H1 (cell line): ENCODE measurements at regions not wholly inside any gene's neighbourhood (a gene's known extent, or its start where the extent isn't known, plus 50 kb on each side); places are given as distances from the start of the nearest gene placed in this dataset.

Experiments used
- CTCF ChIA-PET: fragments of 300-600 bp; sonication (Branson Sonifier 250); formaldehyde crosslinking; loops from one replicate; lab custom pipeline; 2021; ENCODE audit not compliant: partially characterized antibody; lab: Charles Lee
- POLR2A ChIA-PET: fragments of 300-600 bp; sonication (Branson Sonifier 250); formaldehyde crosslinking; loops from one replicate; lab custom pipeline; 2021; ENCODE audit warnings: inconsistent platforms; ENCODE audit not compliant: partially characterized antibody; lab: Charles Lee
- DNase-seq, 2 experiments: peaks; one replicate each; pipeline versions ENCODE4 v3.0.0 to v3.0.0-alpha.2; 2010 to 2022; ENCODE audit warnings: low spot score in 2 of 2, low read depth in 1 of 2, mixed read lengths in 1 of 2
- FAIRE-seq: peaks from 2 replicates; lab custom pipeline; 2011; peaks lifted over from hg19 to GRCh38; lab: Jason Lieb, UNC
- H2AFZ ChIP-seq: 2 replicates; pipeline ENCODE4 v1.8.1; 2012; ENCODE audit warnings: low read length, inconsistent platforms
- H2AK5ac ChIP-seq: 2 replicates; pipeline ENCODE4 v1.6.1; 2013; ENCODE audit warnings: low read depth, low read length
- H2BK120ac ChIP-seq: replicated peaks from 2 replicates; pipeline ENCODE3; 2013; ENCODE audit warnings: low read depth, low read length, inconsistent platforms
- H2BK12ac ChIP-seq: 2 replicates; pipeline ENCODE4 v1.6.1; 2013; ENCODE audit warnings: low read depth, low read length
- H2BK15ac ChIP-seq: 2 replicates; pipeline ENCODE4 v1.6.1; 2013; ENCODE audit warnings: low read length
- H2BK20ac ChIP-seq: 2 replicates; pipeline ENCODE4 v1.6.1; 2013; ENCODE audit warnings: low read length
- H2BK5ac ChIP-seq: 2 replicates; pipeline ENCODE4 v1.6.1; 2013; ENCODE audit warnings: low read depth, low read length
- H3K14ac ChIP-seq: 2 replicates; pipeline ENCODE4 v1.6.1; 2013; ENCODE audit warnings: inconsistent platforms; ENCODE audit not compliant: insufficient read length
- H3K18ac ChIP-seq: 2 replicates; pipeline ENCODE4 v1.6.1; 2013; ENCODE audit warnings: low read length; ENCODE audit errors: extremely low read depth
- H3K23ac ChIP-seq: 2 replicates; pipeline ENCODE4 v1.6.1; 2013; ENCODE audit warnings: inconsistent platforms; ENCODE audit not compliant: insufficient read length
- H3K23me2 ChIP-seq: 2 replicates; pipeline ENCODE4 v1.6.1; 2013; ENCODE audit warnings: low read depth, low read length
- H3K27ac ChIP-seq: 2 replicates; pipeline ENCODE4 v1.6.1; 2011; ENCODE audit warnings: low read depth, low read length, inconsistent platforms
- H3K27me3 ChIP-seq, 4 experiments: replicated peaks in 1 of 4; 1 replicate in 1 of 4; 2 replicates in 3 of 4; pipeline versions ENCODE4 v1.6.1 to v1.8.1; 2011 to 2013; ENCODE audit warnings: low read length in 3 of 4, mild to moderate bottlenecking in 3 of 4, inconsistent platforms in 2 of 4, mixed read lengths in 2 of 4, moderate library complexity in 1 of 4; ENCODE audit not compliant: control insufficient read depth in 3 of 4, insufficient read depth in 3 of 4; ENCODE audit errors: extremely low read depth in 1 of 4
- H3K36me3 ChIP-seq, 4 experiments: 2 replicates each; pipeline versions ENCODE4 v1.6.1 to v1.8.1; 2011 to 2013; ENCODE audit warnings: mild to moderate bottlenecking in 4 of 4, low read length in 3 of 4, moderate library complexity in 2 of 4, control low read depth in 1 of 4, inconsistent platforms in 1 of 4; ENCODE audit not compliant: insufficient read depth in 4 of 4, control insufficient read depth in 2 of 4
- H3K4ac ChIP-seq: replicated peaks from 2 replicates; pipeline ENCODE3; 2013; ENCODE audit warnings: low read length, low read depth, mixed read lengths, inconsistent platforms; ENCODE audit not compliant: insufficient read length
- H3K4me1 ChIP-seq, 4 experiments: replicated peaks in 1 of 4; 1 replicate in 1 of 4; 2 replicates in 3 of 4; pipeline versions ENCODE4 v1.6.1 to v1.8.1; 2011 to 2013; ENCODE audit warnings: low read length in 3 of 4, inconsistent platforms in 2 of 4, mixed read lengths in 1 of 4; ENCODE audit not compliant: insufficient read depth in 4 of 4, control insufficient read depth in 3 of 4
- H3K4me2 ChIP-seq, 2 experiments: 2 replicates each; pipeline versions ENCODE4 v1.6.1 to v1.8.1; 2011 to 2013; ENCODE audit warnings: low read depth in 2 of 2, low read length in 2 of 2, control low read depth in 1 of 2, inconsistent platforms in 1 of 2, mild to moderate bottlenecking in 1 of 2; ENCODE audit not compliant: insufficient read depth in 1 of 2
- H3K4me3 ChIP-seq, 4 experiments: fragments of 200-600, 300-600 bp in 1 of 4; sonication (generic), shearing (Covaris generic), sonication (Bioruptor Twin) in 1 of 4; 2 replicates each; pipeline versions ENCODE4 v1.5.1 to v1.8.1; 2011 to 2016; ENCODE audit warnings: low read length in 4 of 4, low read depth in 3 of 4, control low read depth in 2 of 4, inconsistent platforms in 2 of 4, mild to moderate bottlenecking in 2 of 4, mixed read lengths in 1 of 4, moderate library complexity in 1 of 4; ENCODE audit not compliant: insufficient read depth in 2 of 4; ENCODE audit errors: extremely low read depth in 1 of 4
- H3K56ac ChIP-seq: replicated peaks from 2 replicates; pipeline ENCODE3; 2013; ENCODE audit warnings: low read depth, mild to moderate bottlenecking, mixed read lengths, low read length, inconsistent platforms; ENCODE audit not compliant: insufficient read length
- H3K79me1 ChIP-seq: 2 replicates; pipeline ENCODE4 v1.6.1; 2013; ENCODE audit warnings: low read depth, low read length, control low read depth
- H3K79me2 ChIP-seq, 2 experiments: 2 replicates each; pipeline versions ENCODE4 v1.6.1 to v1.8.1; 2012 to 2013; ENCODE audit warnings: low read length in 2 of 2, mild to moderate bottlenecking in 2 of 2, inconsistent platforms in 1 of 2; ENCODE audit not compliant: insufficient read depth in 2 of 2, control insufficient read depth in 1 of 2
- H3K9ac ChIP-seq, 4 experiments: replicated peaks in 1 of 4; 1 replicate in 1 of 4; 2 replicates in 3 of 4; pipeline versions ENCODE4 v1.6.1 to v1.8.1; 2011 to 2013; ENCODE audit warnings: low read depth in 3 of 4, low read length in 3 of 4, control low read depth in 2 of 4, mild to moderate bottlenecking in 2 of 4, moderate library complexity in 2 of 4, inconsistent platforms in 1 of 4; ENCODE audit errors: extremely low read depth in 1 of 4
- H3K9me3 ChIP-seq, 2 experiments: 2 replicates each; pipeline versions ENCODE4 v1.6.1 to v1.8.1; 2012 to 2013; ENCODE audit warnings: mild to moderate bottlenecking in 2 of 2, moderate library complexity in 2 of 2, control low read depth in 1 of 2, inconsistent platforms in 1 of 2, low read depth in 1 of 2, low read length in 1 of 2, mixed read lengths in 1 of 2; ENCODE audit not compliant: insufficient read depth in 2 of 2
- H4K20me1 ChIP-seq, 2 experiments: replicated peaks in 1 of 2; 2 replicates each; pipeline versions ENCODE3 to v1.8.1; 2011 to 2013; ENCODE audit warnings: inconsistent platforms in 2 of 2, low read length in 2 of 2, mild to moderate bottlenecking in 1 of 2; ENCODE audit not compliant: insufficient read depth in 2 of 2, control insufficient read depth in 1 of 2
- H4K5ac ChIP-seq: 2 replicates; pipeline ENCODE4 v1.6.1; 2013; ENCODE audit warnings: low read length, low read depth, mixed read lengths, inconsistent platforms; ENCODE audit not compliant: insufficient read length
- H4K8ac ChIP-seq: 2 replicates; pipeline ENCODE4 v1.8.0; 2013; ENCODE audit warnings: mild to moderate bottlenecking, moderate library complexity, low read length, inconsistent platforms; ENCODE audit not compliant: insufficient read depth; ENCODE audit errors: extremely low read depth
- H4K91ac ChIP-seq: replicated peaks from 2 replicates; pipeline ENCODE3; 2013; ENCODE audit warnings: low read length, mixed read lengths, inconsistent platforms; ENCODE audit not compliant: insufficient read length
- BRCA1 ChIP-seq: IDR thresholded peaks from 2 replicates; pipeline ENCODE4 v1.6.1; 2012; ENCODE audit warnings: low read depth, low read length, improper control_type of control experiment
- E2F6 ChIP-seq: IDR thresholded peaks from 2 replicates; pipeline ENCODE4 v1.6.1; 2012; ENCODE audit warnings: inconsistent platforms
- EGR1 ChIP-seq: IDR thresholded peaks from 2 replicates; pipeline ENCODE4 v1.6.1; 2011; ENCODE audit warnings: low read depth, low read length, borderline replicate concordance
- PHF8 ChIP-seq: fragments of 200-600 bp; sonication (generic); conservative IDR thresholded peaks from 2 replicates; pipeline ENCODE4 v1.7.1; 2012; ENCODE audit warnings: low read depth, mild to moderate bottlenecking, inconsistent platforms, low read length, moderate library complexity
- SIRT6 ChIP-seq: IDR thresholded peaks from one replicate; pipeline ENCODE4 v1.7.1; 2012; ENCODE audit warnings: low read length, inconsistent platforms
- SP1 ChIP-seq: IDR thresholded peaks from 2 replicates; pipeline ENCODE4 v1.6.1; 2011; ENCODE audit warnings: low read depth, low read length
- SRF ChIP-seq: IDR thresholded peaks from 2 replicates; pipeline ENCODE4 v1.6.1; 2011; ENCODE audit warnings: mild to moderate bottlenecking, low read depth, low read length, moderate library complexity
- ZNF274 ChIP-seq: IDR thresholded peaks from 2 replicates; pipeline ENCODE4 v1.7.0; 2012; ENCODE audit warnings: low read length, borderline replicate concordance; ENCODE audit errors: extremely low read depth
- WGBS, 2 experiments: shearing (Covaris generic) in 1 of 2; methylation state at CpG; one replicate each; pipeline versions ENCODE4 v1.1.6 to v1.1.7; 2013 to 2015; ENCODE audit warnings: low lambda C conversion rate in 2 of 2, mixed read lengths in 2 of 2, inconsistent platforms in 1 of 2, low coverage in 1 of 2, missing lambda C conversion rate in 1 of 2; ENCODE audit not compliant: insufficient replicate concordance in 2 of 2, insufficient coverage in 1 of 2, insufficient read length in 1 of 2; ENCODE audit errors: extremely low coverage in 1 of 2, missing lambda C conversion rate in 1 of 2; 5-methylcytosine and 5-hydroxymethylcytosine counted together

GRCh38 chr6:140850438-140850837 is 1282.3 kb upstream of the GJE1 start:
- Histone ChIP-seq H3K4me2 (no peak overlapping the region), H2BK15ac (no peak overlapping the region), H4K91ac (no peak overlapping the region), H3K9ac (no peak overlapping the region), H2BK12ac (no peak overlapping the region), H3K4ac (no peak overlapping the region), H3K27me3 (peaks cover 0 to 2% (median 0%) of the 10 kb centered on the region in 4 experiments; a peak in 1 of 7 replicates), H4K5ac (no peak overlapping the region), H3K4me1 (no peaks in the 10 kb centered on the region), H2BK20ac (no peak overlapping the region), H3K23me2 (no peaks in the 10 kb centered on the region), H3K18ac (no peak overlapping the region), H3K36me3 (no peaks in the 10 kb centered on the region), H3K56ac (no peak overlapping the region), H2AFZ (no peak overlapping the region), H3K14ac (no peak overlapping the region), H3K79me1 (no peaks in the 10 kb centered on the region), H3K23ac (no peak overlapping the region), H2BK5ac (no peak overlapping the region), H3K27ac (no peak overlapping the region), H4K8ac (no peak overlapping the region), H4K20me1 (no peaks in the 10 kb centered on the region), H3K79me2 (no peaks in the 10 kb centered on the region), H3K9me3 (no peaks in the 10 kb centered on the region), H2AK5ac (no peak overlapping the region), H3K4me3 (no peak overlapping the region), H2BK120ac (no peak overlapping the region)
- no peak for TF ChIP-seq BRCA1
- no peak for TF ChIP-seq E2F6
- no peak for TF ChIP-seq EGR1
- no peak for TF ChIP-seq SRF
- no peak for TF ChIP-seq PHF8
- TF ChIP-seq SP1 = no peak
- TF ChIP-seq ZNF274 = no peak
- no peak for TF ChIP-seq SIRT6
- ChIA-PET CTCF (no interaction called here), POLR2A (no interaction called here)
- FAIRE-seq (no peak), DNase-seq (no peak)
- 85% methylated on average over 1 of the region's 1 CpG; no CpG with 5 or more reads in 1 of the 2 experiments for WGBS, 2 experiments
